ENCODE measurements at regions not wholly inside any gene's neighbourhood (a gene's known extent, or its start where the extent isn't known, plus 50 kb on each side); places are given as distances from the start of the nearest gene placed in this dataset.
"Not testable (repeated sequence)": the region's sequence is repeated elsewhere in the genome, so short reads cannot be mapped to it uniquely, and the experiment has no call there.

GRCh38 chr18:78792736-78793135 is 186.9 kb upstream of the SALL3 start:
- no peak for DNase-seq (ENCODE audit: low read depth)

- DNase-seq (ENCODE audit: low read depth) = no peak
These were observed 186.1 kb upstream of the SALL3 start for GRCh38 chr18:78793313-78794070.

- no peak for DNase-seq (ENCODE audit: low read depth)
These were observed 185.6 kb upstream of the SALL3 start for GRCh38 chr18:78794071-78794430.

- no peak for DNase-seq (ENCODE audit: low read depth)
These were observed 182.7 kb upstream of the SALL3 start for GRCh38 chr18:78796693-78797455.

GRCh38 chr18:78797499-78797898 is 182.1 kb upstream of the SALL3 start:
- no peak for DNase-seq (ENCODE audit: low read depth)

GRCh38 chr18:78798402-78799175 is 181.0 kb upstream of the SALL3 start:
- no peak for DNase-seq (ENCODE audit: low read depth)

- no peak for DNase-seq (ENCODE audit: low read depth)
These were observed 180.1 kb upstream of the SALL3 start for GRCh38 chr18:78799382-78800089.

- DNase-seq (ENCODE audit: low read depth) = not testable (repeated sequence)
These were observed 179.3 kb upstream of the SALL3 start for GRCh38 chr18:78800102-78800851.

- DNase-seq (ENCODE audit: low read depth) = no peak
These were observed 178.6 kb upstream of the SALL3 start for GRCh38 chr18:78801011-78801410.

- DNase-seq (ENCODE audit: low read depth) = no peak
These were observed 176.5 kb upstream of the SALL3 start for GRCh38 chr18:78803104-78803503.

- DNase-seq (ENCODE audit: low read depth) = no peak
These were observed 175.2 kb upstream of the SALL3 start for GRCh38 chr18:78804206-78805030.

- no peak for DNase-seq (ENCODE audit: low read depth)
These were observed 173.8 kb upstream of the SALL3 start for GRCh38 chr18:78805840-78806239.

GRCh38 chr18:78807668-78808067 is 171.9 kb upstream of the SALL3 start:
- DNase-seq (ENCODE audit: low read depth) = no peak

- no peak for DNase-seq (ENCODE audit: low read depth)
These were observed 169.8 kb upstream of the SALL3 start for GRCh38 chr18:78809845-78810244.

GRCh38 chr18:78810706-78811105 is 168.9 kb upstream of the SALL3 start:
- no peak for DNase-seq (ENCODE audit: low read depth)

- no peak for DNase-seq (ENCODE audit: low read depth)
These were observed 167.6 kb upstream of the SALL3 start for GRCh38 chr18:78812067-78812466.

- DNase-seq (ENCODE audit: low read depth) = no peak
These were observed 166.5 kb upstream of the SALL3 start for GRCh38 chr18:78813156-78813555.

- no peak for DNase-seq (ENCODE audit: low read depth)
These were observed 165.5 kb upstream of the SALL3 start for GRCh38 chr18:78813936-78814710.

GRCh38 chr18:78814766-78815165 is 164.9 kb upstream of the SALL3 start:
- DNase-seq (ENCODE audit: low read depth) = no peak

- DNase-seq (ENCODE audit: low read depth) = no peak
These were observed 163.5 kb upstream of the SALL3 start for GRCh38 chr18:78816114-78816513.
